GM19324 (cell line): ENCODE measurements at regions not wholly inside any gene's neighbourhood (a gene's known extent, or its start where the extent isn't known, plus 50 kb on each side); places are given as distances from the start of the nearest gene placed in this dataset.

Source experiments
- ATAC-seq: cut with Tn5 transposase; IDR thresholded peaks from one replicate; pipeline ENCODE4 v1.9.1; 2021; ENCODE audit warnings: mild to moderate bottlenecking, moderate library complexity; ENCODE audit not compliant: unreplicated experiment, low FRiP score

DNA sequence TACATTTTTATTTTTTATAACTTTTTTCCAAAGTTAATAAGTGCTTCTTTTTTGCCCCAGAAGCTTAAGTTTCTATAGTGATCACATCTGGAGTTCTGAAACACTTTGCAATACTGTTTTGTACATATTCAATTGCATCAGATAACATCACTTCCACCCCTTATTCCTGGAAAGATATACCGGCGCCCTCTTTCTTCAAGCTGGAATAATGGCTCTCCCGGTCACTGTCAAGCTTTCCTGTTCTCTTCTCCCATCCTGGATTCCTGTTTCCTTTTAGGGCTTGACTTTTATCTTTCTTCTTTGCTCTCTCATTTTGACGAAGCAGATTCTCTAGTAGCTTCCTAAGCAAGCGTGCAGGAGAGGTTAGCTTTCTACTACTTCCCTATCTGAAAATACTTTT is 1866.8 kb downstream of the MRPL39 start:
- no peak for ATAC-seq

- ATAC-seq, result no peak
These were observed 1874.5 kb downstream of the MRPL39 start for GRCh38 chr21:23732776-23733175.

GRCh38 chr21:23729331-23729730 is 1878.0 kb downstream of the MRPL39 start:
- no peak for ATAC-seq

GRCh38 chr21:23725576-23725975 is 1881.7 kb downstream of the MRPL39 start:
- no peak for ATAC-seq

DNA sequence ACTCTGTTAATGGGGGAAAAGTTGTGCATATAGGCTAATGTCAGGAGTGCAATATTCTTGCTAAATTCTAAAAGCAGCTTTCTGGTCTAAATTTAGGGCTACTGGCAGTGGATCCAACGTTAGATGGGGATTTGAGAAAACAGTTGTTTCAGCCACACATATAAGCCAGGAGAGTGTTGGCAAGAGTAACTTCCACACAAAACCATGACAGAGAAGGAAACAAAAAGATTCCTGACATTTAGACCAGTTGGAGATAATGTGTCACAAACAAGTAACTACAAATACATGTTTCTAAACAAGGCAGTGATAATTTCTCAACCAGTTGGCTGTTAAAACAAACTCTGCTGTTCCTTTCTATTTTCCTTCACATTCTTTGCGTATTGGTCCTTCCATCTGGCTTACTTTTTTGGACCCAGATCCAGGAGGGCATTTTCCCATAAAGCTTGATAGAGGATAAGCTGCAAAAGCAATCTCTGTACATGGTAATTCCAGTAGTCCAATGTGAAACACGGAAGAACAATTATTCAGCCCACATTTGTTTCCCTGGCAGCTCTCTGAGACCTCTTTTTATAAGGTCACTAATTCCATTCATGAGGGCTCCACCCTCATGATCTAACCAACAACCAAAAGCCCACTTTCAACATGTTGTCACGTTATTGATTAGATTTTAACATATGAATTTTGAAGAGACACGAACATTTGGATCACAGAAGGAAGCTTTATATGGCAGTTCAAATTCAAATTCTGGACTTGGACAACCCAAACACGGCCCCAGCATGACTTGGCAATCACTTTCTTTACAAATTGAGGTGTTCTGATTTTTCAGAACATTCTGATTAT is 1888.6 kb downstream of the MRPL39 start:
- no peak for ATAC-seq

GRCh38 chr21:23712166-23712565 is 1895.1 kb downstream of the MRPL39 start:
- no peak for ATAC-seq

DNA sequence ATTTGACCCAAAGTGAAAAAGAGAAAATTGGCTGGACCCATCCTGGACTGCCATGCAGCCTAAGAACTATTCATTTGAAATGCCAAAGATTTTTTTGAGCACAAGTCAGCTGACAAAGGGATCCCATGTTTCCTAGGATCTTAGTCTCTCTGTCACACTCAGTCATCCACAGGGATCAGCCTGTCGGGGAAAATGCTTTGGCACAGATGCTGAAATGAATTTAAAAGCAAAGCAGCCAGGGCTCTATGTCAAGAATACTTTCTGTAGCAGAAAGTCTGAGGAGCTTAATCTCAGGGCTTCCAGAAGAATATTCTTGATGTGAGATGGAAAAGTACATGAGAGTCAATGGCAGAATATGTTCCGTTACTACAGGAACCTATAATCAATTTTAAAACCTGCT is 1900.8 kb downstream of the MRPL39 start:
- ATAC-seq, result no peak

GRCh38 chr21:23699402-23699801 is 1907.9 kb downstream of the MRPL39 start:
- no peak for ATAC-seq

GRCh38 chr21:23698619-23699018 is 1908.7 kb downstream of the MRPL39 start:
- ATAC-seq, result no peak

DNA sequence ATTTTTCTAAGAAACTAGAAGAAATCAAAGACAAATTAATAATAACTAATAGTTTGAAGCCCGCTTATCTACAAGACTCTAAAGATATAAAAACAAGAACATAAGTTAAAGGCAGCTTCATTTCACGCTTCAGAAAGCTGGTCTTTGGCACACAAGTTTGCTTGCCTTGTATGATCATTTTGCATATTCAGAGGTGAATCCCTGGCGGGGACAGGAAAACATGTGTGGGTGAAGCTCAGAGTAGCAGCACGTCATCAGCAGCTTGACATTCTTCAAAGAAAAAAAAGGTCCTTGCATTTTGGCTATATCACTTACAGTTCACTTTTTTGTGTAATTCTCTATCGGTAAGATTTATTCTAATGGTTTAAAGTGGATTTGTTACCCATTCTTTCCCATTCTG is 1911.8 kb downstream of the MRPL39 start:
- ATAC-seq, result no peak

GRCh38 chr21:23694390-23694789 is 1912.9 kb downstream of the MRPL39 start:
- no peak for ATAC-seq

- ATAC-seq, result no peak
These were observed 1917.0 kb downstream of the MRPL39 start for GRCh38 chr21:23690316-23690715.

- no peak for ATAC-seq
These were observed 1920.4 kb downstream of the MRPL39 start for GRCh38 chr21:23686737-23687523.

DNA sequence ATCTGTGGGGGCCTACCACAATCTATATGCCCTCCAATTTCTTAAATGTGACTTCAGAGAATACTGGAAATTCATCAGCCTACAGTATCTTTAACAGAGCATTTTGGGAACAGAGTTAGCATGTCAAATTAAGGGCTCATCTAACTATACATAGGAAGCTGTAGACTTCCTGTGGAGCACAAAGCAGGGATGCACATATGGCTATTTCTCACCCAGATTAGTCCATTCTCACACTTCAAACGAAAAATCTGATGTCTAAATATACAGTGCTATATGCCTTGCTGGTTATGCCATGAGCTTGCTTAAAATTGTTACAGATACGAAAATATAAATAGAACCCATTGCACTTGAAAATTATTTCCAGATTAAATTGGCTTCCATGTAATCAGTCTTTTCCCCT is 1922.8 kb downstream of the MRPL39 start:
- no peak for ATAC-seq

DNA sequence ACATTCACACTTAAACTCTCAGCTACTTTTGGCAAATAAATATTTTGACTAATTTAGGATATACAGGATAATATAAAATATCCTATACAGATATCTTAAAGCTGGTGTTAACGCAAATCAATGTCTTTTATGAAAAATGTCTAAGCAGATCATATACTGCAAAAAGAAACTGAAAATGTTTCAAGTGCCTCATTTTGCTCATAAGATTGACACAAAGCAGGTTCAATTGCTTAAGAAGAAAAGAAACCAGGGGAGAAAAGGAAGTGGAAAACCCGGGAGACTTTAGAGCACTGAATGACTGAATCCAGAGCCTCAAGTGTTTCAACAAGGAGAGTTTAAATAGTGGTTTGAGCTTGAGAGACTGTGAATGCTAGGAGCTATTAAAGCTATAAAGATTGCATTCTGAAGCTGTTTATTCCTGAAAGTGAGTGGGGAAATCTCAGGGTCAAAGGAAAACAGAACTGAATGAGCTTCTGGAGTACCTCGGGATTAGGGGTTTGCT is 1943.0 kb downstream of the MRPL39 start:
- no peak for ATAC-seq

- no peak for ATAC-seq
These were observed 1946.7 kb downstream of the MRPL39 start for GRCh38 chr21:23660560-23660959.

GRCh38 chr21:23644768-23645167 is 1962.5 kb downstream of the MRPL39 start:
- ATAC-seq, result no peak

DNA sequence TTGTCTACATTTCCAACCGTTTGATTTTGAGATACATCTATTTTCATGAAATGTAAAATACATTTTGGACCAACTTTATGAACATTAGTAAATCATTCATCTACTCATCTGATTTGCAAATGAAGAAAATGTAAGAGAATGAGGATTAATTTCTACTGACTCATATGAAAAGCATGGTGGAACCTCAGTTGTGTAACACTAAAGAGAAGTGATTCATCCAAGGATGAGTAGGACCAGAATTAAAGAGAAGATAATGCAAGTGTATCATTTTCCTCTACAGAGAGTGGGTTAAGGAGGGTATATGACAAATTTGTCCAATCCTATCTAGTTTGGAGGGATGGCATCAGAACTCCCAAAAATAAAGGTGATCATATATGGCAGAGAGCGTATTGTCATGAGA is 1967.6 kb downstream of the MRPL39 start:
- no peak for ATAC-seq

DNA sequence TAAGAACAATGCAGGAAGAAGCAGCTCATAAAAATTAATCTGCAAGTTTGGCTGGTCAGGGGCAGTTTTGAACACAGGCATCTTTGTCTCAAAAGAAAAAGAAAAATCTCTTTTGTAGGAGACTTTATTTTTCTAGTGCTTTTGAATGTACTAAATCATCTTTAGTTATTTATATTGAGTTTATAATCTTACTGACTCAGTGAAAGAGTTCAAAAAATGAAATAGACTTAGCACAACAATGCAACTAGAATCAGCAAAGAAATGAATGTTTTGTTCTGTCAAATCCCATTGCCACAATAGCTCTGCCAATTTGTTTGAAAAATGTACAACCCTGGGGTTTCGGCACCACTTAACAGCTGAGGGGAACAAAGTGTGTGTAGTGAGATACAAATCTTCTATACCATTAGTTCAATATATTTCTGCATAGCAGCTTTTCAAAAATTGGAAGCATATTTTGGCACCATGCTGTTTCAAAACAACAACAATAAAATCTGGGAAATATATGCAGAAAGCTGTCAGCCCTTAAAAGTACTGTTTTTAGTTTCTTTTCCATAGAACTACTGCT is 1969.1 kb downstream of the MRPL39 start:
- ATAC-seq, result no peak

GRCh38 chr21:23633447-23633940 is 1973.8 kb downstream of the MRPL39 start:
- ATAC-seq, result no peak

DNA sequence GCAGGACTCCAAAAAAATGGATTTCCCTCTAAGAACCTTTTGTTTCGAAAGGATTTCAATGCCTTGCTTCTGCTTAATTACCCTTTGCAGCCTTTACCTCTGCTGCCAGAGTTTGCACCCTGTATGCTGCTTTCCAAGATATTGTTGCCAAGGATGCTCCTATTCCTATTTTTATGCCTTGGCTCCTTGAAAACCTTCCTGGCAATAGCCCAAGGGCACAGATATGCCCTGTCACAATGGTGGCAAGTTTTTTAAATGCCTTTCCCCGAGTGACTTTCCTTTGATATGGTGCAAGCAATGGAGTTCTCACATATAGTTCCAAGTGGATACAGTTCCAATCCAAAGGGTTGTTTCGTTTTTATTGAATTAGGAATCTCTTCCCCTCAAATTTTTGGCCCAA is 1983.0 kb downstream of the MRPL39 start:
- no peak for ATAC-seq
